ENCODE measurements at regions not wholly inside any gene's neighbourhood (a gene's known extent, or its start where the extent isn't known, plus 50 kb on each side); places are given as distances from the start of the nearest gene placed in this dataset.

DNA sequence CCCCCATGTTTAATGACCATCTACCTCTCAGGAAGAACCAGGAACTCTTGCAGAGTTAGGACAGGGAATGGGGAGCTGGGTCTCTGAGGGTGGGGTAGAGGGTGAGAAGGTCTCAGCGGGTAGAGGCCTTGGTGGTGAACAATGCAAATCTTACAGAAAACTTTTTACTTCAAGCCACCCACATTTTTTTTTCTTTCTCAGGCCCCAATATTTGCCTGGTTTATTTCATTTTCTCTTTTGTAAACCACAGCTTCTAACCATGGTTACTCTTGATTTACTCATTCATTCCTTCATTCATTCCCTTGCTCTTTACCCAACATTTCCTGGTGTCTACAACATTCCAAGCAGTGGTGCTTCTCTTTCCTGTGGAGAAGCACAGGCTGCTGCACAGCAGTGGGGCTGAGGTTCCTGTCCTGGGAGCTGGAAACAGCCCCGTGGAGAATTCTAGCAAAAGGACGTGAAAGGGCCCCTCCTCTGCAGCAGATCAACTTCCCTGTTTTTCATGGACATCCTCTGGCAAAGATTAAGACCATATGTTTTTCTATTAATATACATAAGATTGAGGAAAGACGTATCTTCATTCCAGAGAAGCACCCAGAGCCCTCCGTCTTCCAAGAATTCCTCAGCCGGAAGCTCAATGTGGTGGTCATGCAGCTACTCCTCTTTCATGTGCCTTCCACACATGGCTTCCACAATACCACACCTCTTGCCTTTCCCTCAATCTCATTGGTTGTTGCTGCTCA is 224.4 kb upstream of the SESN3 start:
- no peaks in the 10 kb centered on the region for H3K9me3 ChIP-seq
- no peak overlapping the region for H3K27ac ChIP-seq
- H3K27me3 ChIP-seq: no peaks in the 10 kb centered on the region
- H3K36me3 ChIP-seq: no peaks in the 10 kb centered on the region
- H3K4me1 ChIP-seq: peaks cover 0 to 41% of the 10 kb centered on the region in 2 donors
- H3K4me3 ChIP-seq: no peak overlapping the region
- TF ChIP-seq, protein P1, sequence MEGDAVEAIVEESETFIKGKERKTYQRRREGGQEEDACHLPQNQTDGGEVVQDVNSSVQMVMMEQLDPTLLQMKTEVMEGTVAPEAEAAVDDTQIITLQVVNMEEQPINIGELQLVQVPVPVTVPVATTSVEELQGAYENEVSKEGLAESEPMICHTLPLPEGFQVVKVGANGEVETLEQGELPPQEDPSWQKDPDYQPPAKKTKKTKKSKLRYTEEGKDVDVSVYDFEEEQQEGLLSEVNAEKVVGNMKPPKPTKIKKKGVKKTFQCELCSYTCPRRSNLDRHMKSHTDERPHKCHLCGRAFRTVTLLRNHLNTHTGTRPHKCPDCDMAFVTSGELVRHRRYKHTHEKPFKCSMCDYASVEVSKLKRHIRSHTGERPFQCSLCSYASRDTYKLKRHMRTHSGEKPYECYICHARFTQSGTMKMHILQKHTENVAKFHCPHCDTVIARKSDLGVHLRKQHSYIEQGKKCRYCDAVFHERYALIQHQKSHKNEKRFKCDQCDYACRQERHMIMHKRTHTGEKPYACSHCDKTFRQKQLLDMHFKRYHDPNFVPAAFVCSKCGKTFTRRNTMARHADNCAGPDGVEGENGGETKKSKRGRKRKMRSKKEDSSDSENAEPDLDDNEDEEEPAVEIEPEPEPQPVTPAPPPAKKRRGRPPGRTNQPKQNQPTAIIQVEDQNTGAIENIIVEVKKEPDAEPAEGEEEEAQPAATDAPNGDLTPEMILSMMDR (IDR thresholded peaks at IDR 0.05): no peak
- no peak for DNase-seq (ENCODE audit: low spot score)

DNA sequence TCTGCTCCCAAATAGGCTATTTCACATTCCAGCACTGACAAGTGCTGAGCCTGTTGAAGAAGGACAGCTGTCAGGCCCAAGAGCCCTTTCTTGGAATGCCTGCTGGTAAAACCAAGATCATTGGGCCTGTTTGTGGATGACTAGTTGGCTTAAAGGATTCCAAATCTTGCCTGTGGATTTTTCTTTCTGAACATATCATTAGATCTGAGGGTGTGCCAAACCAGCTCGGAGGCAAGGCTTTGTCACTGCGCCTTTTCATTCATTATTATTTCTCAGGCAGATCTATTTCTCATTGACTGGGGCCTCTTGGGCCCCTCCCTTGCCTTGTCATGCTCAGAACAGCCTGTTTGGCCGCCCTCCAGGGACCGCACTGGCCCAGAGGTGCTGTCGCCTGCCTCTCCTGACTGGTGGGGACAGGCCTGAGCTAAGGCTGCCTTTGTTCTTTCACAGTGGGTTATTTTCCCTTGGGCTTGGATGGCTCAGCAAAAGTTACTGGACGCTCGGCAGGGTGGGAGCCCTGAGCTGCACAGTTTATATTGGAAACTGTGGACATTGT is 222.7 kb upstream of the SESN3 start:
- Histone ChIP-seq H3K4me3 (no peak overlapping the region), H3K4me1 (peaks cover 0 to 29% of the 10 kb centered on the region in 2 donors), H3K27me3 (no peaks in the 10 kb centered on the region), H3K27ac (peak overlapping the region; percentile 13 to 61), H3K36me3 (no peaks in the 10 kb centered on the region), H3K9me3 (no peaks in the 10 kb centered on the region)
- DNase-seq (ENCODE audit: low spot score): no peak
- TF ChIP-seq, protein P1 (IDR thresholded peaks at IDR 0.05): no peak

DNA sequence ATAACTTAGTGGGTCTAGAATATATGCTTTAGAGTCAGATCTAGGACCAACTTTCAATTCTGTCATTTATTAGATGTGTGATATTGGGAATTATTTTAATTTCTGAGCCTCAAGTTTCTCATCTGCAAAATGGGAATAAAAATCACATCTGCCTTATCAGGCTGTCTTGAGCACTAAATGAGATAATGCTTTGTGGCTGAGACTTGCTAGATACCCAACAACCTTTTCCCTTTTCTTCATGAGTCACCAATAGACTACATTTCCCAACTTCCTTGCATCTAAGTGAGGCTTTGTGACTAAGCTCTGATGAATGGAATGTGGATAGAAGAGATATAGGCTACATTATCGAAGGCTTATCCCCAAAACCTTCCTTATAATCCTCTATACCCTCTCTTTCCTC is 220.7 kb upstream of the SESN3 start:
- peak overlapping the region; percentile 18 to 50 for H3K27ac ChIP-seq
- TF ChIP-seq, protein P1 (IDR thresholded peaks at IDR 0.05): no peak

DNA sequence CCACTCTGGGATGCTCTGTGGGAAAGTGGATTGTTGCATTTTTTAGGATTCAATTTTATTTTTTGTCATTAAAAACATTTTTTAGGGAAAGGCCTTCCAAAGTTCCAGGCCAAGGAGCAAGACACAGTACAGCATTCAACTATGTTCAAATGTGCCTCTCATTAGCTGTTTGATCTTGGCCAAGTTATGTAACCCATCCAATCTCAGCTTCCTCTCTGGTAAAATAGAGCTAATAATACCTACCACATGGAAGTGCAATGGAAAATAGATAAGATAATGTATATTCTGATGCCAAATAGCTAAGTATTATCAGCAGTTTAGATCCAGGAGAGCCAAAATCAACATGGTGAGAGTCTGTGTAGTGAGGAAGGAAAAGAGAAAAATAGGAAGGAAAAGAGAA is 220.3 kb upstream of the SESN3 start:
- H3K36me3 ChIP-seq: no peaks in the 10 kb centered on the region
- H3K27me3 ChIP-seq: no peaks in the 10 kb centered on the region
- H3K27ac ChIP-seq: peak overlapping the region; percentile 18 to 50
- TF ChIP-seq, protein P1 (IDR thresholded peaks at IDR 0.05): no peak
- H3K4me1 ChIP-seq: peaks cover 0 to 29% of the 10 kb centered on the region in 2 donors
- H3K9me3 ChIP-seq: no peaks in the 10 kb centered on the region
- H3K4me3 ChIP-seq: no peak overlapping the region
- DNase-seq (ENCODE audit: low spot score): no peak

More for the DNA sequence above, 220.7 kb upstream of the SESN3 start:
- Histone ChIP-seq H3K9me3 (no peaks in the 10 kb centered on the region), H3K36me3 (no peaks in the 10 kb centered on the region), H3K4me1 (peaks cover 0 to 29% of the 10 kb centered on the region in 2 donors), H3K4me3 (no peak overlapping the region), H3K27me3 (no peaks in the 10 kb centered on the region)
- no peak for DNase-seq (ENCODE audit: low spot score)

DNA sequence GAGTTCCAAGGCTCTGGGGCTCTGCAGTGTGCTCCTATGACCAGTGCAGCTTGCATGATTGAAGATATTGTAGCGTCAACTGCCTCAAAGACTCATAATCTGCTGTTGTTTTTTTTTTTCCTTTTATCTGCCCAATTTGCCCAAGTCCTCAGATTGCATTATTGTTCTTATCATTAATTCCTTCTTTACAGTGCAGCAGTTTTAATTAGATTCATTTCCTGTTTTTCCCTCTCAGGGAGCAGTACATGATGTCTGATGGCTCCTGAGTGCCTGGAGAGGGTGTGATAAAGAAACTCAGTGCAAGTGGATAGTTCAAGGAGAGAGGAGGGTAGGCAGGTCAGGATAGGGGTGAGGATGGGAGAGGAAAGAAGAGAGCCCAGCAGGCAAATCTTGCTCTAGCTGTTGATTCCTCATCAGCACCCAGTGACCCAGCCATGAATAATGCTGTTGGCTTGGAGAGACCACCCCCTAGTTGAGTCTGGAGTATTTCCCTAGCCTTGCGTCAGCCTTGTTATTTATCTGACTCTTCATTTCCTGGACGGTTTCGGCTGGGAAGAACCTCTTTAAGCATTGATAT is 219.6 kb upstream of the SESN3 start:
- no peaks in the 10 kb centered on the region for H3K27me3 ChIP-seq
- peaks cover 0 to 32% of the 10 kb centered on the region in 2 donors for H3K4me1 ChIP-seq
- no peaks in the 10 kb centered on the region for H3K36me3 ChIP-seq
- no peaks in the 10 kb centered on the region for H3K9me3 ChIP-seq
- no peak overlapping the region for H3K4me3 ChIP-seq
- H3K27ac ChIP-seq: peak overlapping the region; percentile 18 to 50
- TF ChIP-seq, protein P1 (IDR thresholded peaks at IDR 0.05): no peak
- no peak for DNase-seq (ENCODE audit: low spot score)
